ENCODE measurements at regions not wholly inside any gene's neighbourhood (a gene's known extent, or its start where the extent isn't known, plus 50 kb on each side); places are given as distances from the start of the nearest gene placed in this dataset.
"Not testable (repeated sequence)": the region's sequence is repeated elsewhere in the genome, so short reads cannot be mapped to it uniquely, and the experiment has no call there.

GRCh38 chr14:105911006-105911847, 384.8 kb downstream of the TMEM121 start:
- DNase-seq, result no peak

GRCh38 chr14:105911848-105912292, 385.5 kb downstream of the TMEM121 start:
- not testable (repeated sequence) for DNase-seq

GRCh38 chr14:105912641-105913180, 386.3 kb downstream of the TMEM121 start:
- no peak for DNase-seq

- DNase-seq, result no peak
These were observed 386.8 kb downstream of the TMEM121 start for GRCh38 chr14:105913221-105913620.

GRCh38 chr14:105913861-105914260, 387.5 kb downstream of the TMEM121 start:
- no peak for DNase-seq

- DNase-seq, result not testable (repeated sequence)
These were observed 387.9 kb downstream of the TMEM121 start for GRCh38 chr14:105914281-105914680.

GRCh38 chr14:105914738-105915385, 388.5 kb downstream of the TMEM121 start:
- DNase-seq, result no peak

- DNase-seq, result not testable (repeated sequence)
These were observed 389.2 kb downstream of the TMEM121 start for GRCh38 chr14:105915546-105915945.

- DNase-seq, result not testable (repeated sequence)
These were observed 391.0 kb downstream of the TMEM121 start for GRCh38 chr14:105917136-105917932.

- no peak for DNase-seq
These were observed 391.6 kb downstream of the TMEM121 start for GRCh38 chr14:105917933-105918436.

- DNase-seq, result no peak
These were observed 392.3 kb downstream of the TMEM121 start for GRCh38 chr14:105918496-105919262.

GRCh38 chr14:105919458-105920150, 393.2 kb downstream of the TMEM121 start:
- DNase-seq, result no peak

- DNase-seq, result not testable (repeated sequence)
These were observed 393.8 kb downstream of the TMEM121 start for GRCh38 chr14:105920151-105920700.

GRCh38 chr14:105920803-105921755, 394.7 kb downstream of the TMEM121 start:
- DNase-seq, result not testable (repeated sequence)

- DNase-seq, result not testable (repeated sequence)
These were observed 395.4 kb downstream of the TMEM121 start for GRCh38 chr14:105921781-105922180.

- not testable (repeated sequence) for DNase-seq
These were observed 397.3 kb downstream of the TMEM121 start for GRCh38 chr14:105923520-105924191.

GRCh38 chr14:105924951-105925591, 398.7 kb downstream of the TMEM121 start:
- no peak for DNase-seq

- no peak for DNase-seq
These were observed 399.4 kb downstream of the TMEM121 start for GRCh38 chr14:105925615-105926372.

All from activated CD4-positive, alpha-beta T cell treated with anti-CD3 and anti-CD28 coated beads, Interleukin-2, Interleukin-6, amounts not matched to agents 100 ng/mL and 50 ng/mL, durations not matched to agents 16 hours and 8 hours (primary cell).